Calu3 (cell line): ENCODE measurements at regions not wholly inside any gene's neighbourhood (a gene's known extent, or its start where the extent isn't known, plus 50 kb on each side); places are given as distances from the start of the nearest gene placed in this dataset.

Experiments
- BruUV-seq: library from RNA; stranded (reverse); fragments of 400-500 nt; replicated peaks from 2 replicates; lab custom pipeline; 2021; lab: Mats Ljungman, UMichigan
- CTCF ChIA-PET: fragments of 300-600 bp; sonication (Branson Sonifier 250); formaldehyde crosslinking; loops from one replicate; lab custom pipeline; 2022; ENCODE audit warnings: antibody characterized with exemption; lab: Charles Lee
- DNase-seq: peaks from one replicate; pipeline ENCODE4 v3.0.0; 2022
- H3K27ac Mint-ChIP-seq: one replicate; pipeline ENCODE4 v1.8.0; 2022; ENCODE audit warnings: mixed read lengths; ENCODE audit not compliant: unreplicated experiment
- H3K27me3 Mint-ChIP-seq: one replicate; pipeline ENCODE4 v1.8.0; 2022; ENCODE audit warnings: mixed read lengths; ENCODE audit not compliant: unreplicated experiment
- H3K36me3 Mint-ChIP-seq: one replicate; pipeline ENCODE4 v1.8.0; 2022; ENCODE audit warnings: mild to moderate bottlenecking, moderate library complexity, mixed read lengths; ENCODE audit not compliant: insufficient read depth, unreplicated experiment
- H3K4me1 Mint-ChIP-seq: one replicate; pipeline ENCODE4 v1.8.0; 2022; ENCODE audit warnings: mild to moderate bottlenecking, low read depth, mixed read lengths; ENCODE audit not compliant: unreplicated experiment
- H3K4me3 Mint-ChIP-seq: one replicate; pipeline ENCODE4 v1.8.0; 2022; ENCODE audit warnings: mild to moderate bottlenecking, low read depth, moderate library complexity, mixed read lengths; ENCODE audit not compliant: unreplicated experiment
- H3K9me3 Mint-ChIP-seq: one replicate; pipeline ENCODE4 v1.8.0; 2022; ENCODE audit warnings: low read depth, mixed read lengths; ENCODE audit not compliant: unreplicated experiment
- CTCF ChIP-seq: fragments of 200-600 bp; IDR thresholded peaks from one replicate; pipeline ENCODE4 v1.8.0; 2022; ENCODE audit warnings: antibody characterized with exemption; ENCODE audit not compliant: unreplicated experiment
- intact Hi-C: fragments of 100-400 bp; cut with micrococcal nuclease; formaldehyde crosslinking; loops from one replicate; pipeline ENCODE4 v1.10.0; 2022; ENCODE audit not compliant: unreplicated experiment

DNA sequence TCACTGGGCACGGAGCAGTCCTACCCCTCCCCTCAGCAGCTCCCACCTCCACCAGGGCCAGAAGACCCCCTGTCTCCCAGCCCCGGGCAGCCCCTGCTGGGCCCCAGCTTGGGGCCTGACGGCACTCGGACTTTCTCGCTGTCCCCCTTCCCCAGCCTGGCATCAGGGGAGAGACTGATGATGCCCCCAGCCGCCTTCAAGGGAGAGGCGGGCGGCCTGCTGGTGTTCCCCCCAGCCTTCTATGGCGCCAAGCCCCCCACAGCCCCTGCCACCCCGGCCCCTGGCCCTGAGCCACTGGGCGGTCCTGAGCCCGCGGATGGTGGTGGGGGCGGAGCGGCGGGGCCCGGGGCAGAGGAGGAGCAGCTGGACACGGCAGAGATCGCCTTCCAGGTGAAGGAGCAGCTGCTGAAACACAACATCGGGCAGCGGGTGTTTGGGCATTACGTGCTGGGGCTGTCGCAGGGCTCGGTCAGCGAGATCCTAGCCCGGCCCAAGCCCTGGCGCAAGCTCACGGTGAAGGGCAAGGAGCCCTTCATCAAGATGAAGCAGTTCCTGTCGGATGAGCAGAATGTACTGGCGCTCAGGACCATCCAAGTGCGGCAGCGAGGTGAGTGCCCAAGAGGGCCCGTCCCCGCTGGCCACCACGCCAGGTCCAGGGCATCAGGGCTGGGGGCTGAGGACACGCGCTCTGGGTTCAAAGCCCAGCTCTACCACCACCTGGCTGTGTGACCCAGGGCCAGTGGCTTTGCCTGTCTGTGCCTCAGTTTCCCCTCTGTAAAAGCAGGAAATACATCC, 58.6 kb downstream of the PHETA1 start:
- Mint-ChIP-seq H3K36me3 (no peaks in the 10 kb centered on the region), H3K4me3 (no peak overlapping the region), H3K9me3 (peaks cover 4% of the 10 kb centered on the region), H3K27me3 (peaks cover 29% of the 10 kb centered on the region), H3K27ac (no peak overlapping the region), H3K4me1 (no peaks in the 10 kb centered on the region)
- DNase-seq: no peak
- BruUV-seq: no TSS peak
- no peak for TF ChIP-seq CTCF
- CTCF ChIA-PET: no interaction called here
- intact Hi-C loops: loop anchor here (5.0 kb wide), 2 partner anchors 373 to 418 kb away; no protein-coding TSS in a partner anchor

GRCh38 chr12:111309584-111309983, 59.3 kb downstream of the PHETA1 start:
- intact Hi-C loops: no loop called here
- Mint-ChIP-seq H3K27me3 (peaks cover 27% of the 10 kb centered on the region), H3K4me3 (no peak overlapping the region), H3K36me3 (no peaks in the 10 kb centered on the region), H3K4me1 (no peaks in the 10 kb centered on the region), H3K9me3 (peaks cover 7% of the 10 kb centered on the region), H3K27ac (no peak overlapping the region)
- no TSS peak for BruUV-seq
- CTCF ChIA-PET: interaction anchor here (1.1 kb wide), 1 partner anchor 10 kb away, joined by 4 read pairs; no protein-coding TSS in a partner anchor
- no peak for DNase-seq
- no peak for TF ChIP-seq CTCF

- no peak for TF ChIP-seq CTCF
- peaks cover 7% of the 10 kb centered on the region for H3K9me3 Mint-ChIP-seq
- DNase-seq: no peak
- no peaks in the 10 kb centered on the region for H3K4me1 Mint-ChIP-seq
- intact Hi-C loops: no loop called here
- BruUV-seq: no TSS peak
- no peak overlapping the region for H3K4me3 Mint-ChIP-seq
- H3K27me3 Mint-ChIP-seq: peaks cover 27% of the 10 kb centered on the region
- CTCF ChIA-PET: interaction anchor here (1.1 to 1.7 kb wide), 2 partner anchors 9 to 10 kb away, joined by 3 to 4 read pairs; no protein-coding TSS in a partner anchor
- H3K27ac Mint-ChIP-seq: no peak overlapping the region
- no peaks in the 10 kb centered on the region for H3K36me3 Mint-ChIP-seq
Measured at GRCh38 chr12:111308473-111308872, 60.4 kb downstream of the PHETA1 start.

- no peak overlapping the region for H3K4me3 Mint-ChIP-seq
- intact Hi-C loops: no loop called here
- peaks cover 45% of the 10 kb centered on the region for H3K27me3 Mint-ChIP-seq
- no peak overlapping the region for H3K27ac Mint-ChIP-seq
- CTCF ChIA-PET: interaction anchor here (0.5 kb wide), 1 partner anchor 1420 kb away, joined by 8 read pairs; no protein-coding TSS in a partner anchor
- DNase-seq: peak; percentile 39
- BruUV-seq: no TSS peak
- H3K9me3 Mint-ChIP-seq: peaks cover 7% of the 10 kb centered on the region
- peak; percentile 91 for TF ChIP-seq CTCF
- H3K4me1 Mint-ChIP-seq: no peaks in the 10 kb centered on the region
- H3K36me3 Mint-ChIP-seq: no peaks in the 10 kb centered on the region
Measured at GRCh38 chr12:111304642-111305071, 64.2 kb downstream of the PHETA1 start.
